Osteocyte (in vitro differentiated cells): ENCODE measurements at regions not wholly inside any gene's neighbourhood (a gene's known extent, or its start where the extent isn't known, plus 50 kb on each side); places are given as distances from the start of the nearest gene placed in this dataset.

ENCODE experiments used
- DNase-seq: peaks from one replicate; pipeline ENCODE4 v3.0.0; 2021; ENCODE audit warnings: mixed read lengths; ENCODE audit not compliant: unreplicated experiment; ENCODE audit errors: extremely low spot score
- H3K27ac Mint-ChIP-seq: one replicate; pipeline ENCODE4 v1.8.0; 2021; ENCODE audit warnings: mild to moderate bottlenecking, mixed read lengths; ENCODE audit not compliant: unreplicated experiment
- H3K27me3 Mint-ChIP-seq: one replicate; pipeline ENCODE4 v1.8.0; 2021; ENCODE audit warnings: mixed read lengths; ENCODE audit not compliant: unreplicated experiment
- H3K36me3 Mint-ChIP-seq: one replicate; pipeline ENCODE4 v1.8.0; 2021; ENCODE audit warnings: mixed read lengths; ENCODE audit not compliant: unreplicated experiment
- H3K4me1 Mint-ChIP-seq: one replicate; pipeline ENCODE4 v1.8.0; 2021; ENCODE audit warnings: mixed read lengths; ENCODE audit not compliant: unreplicated experiment
- H3K4me3 Mint-ChIP-seq: one replicate; pipeline ENCODE4 v1.8.0; 2021; ENCODE audit warnings: mild to moderate bottlenecking, moderate library complexity, mixed read lengths; ENCODE audit not compliant: unreplicated experiment
- H3K9me3 Mint-ChIP-seq: one replicate; pipeline ENCODE4 v1.8.0; 2021; ENCODE audit warnings: mixed read lengths; ENCODE audit not compliant: unreplicated experiment
- CTCF ChIP-seq: fragments of 200-600 bp; sonication (generic); IDR thresholded peaks from 2 replicates; pipeline ENCODE4 v1.5.0; 2021; ENCODE audit warnings: antibody characterized with exemption, mild to moderate bottlenecking, moderate library complexity

GRCh38 chr1:105427543-105427942 is 1628.9 kb upstream of the PRMT6 start:
- Mint-ChIP-seq H3K27ac (no peak overlapping the region), H3K4me1 (no peaks in the 10 kb centered on the region), H3K9me3 (no peaks in the 10 kb centered on the region), H3K27me3 (peaks cover 3% of the 10 kb centered on the region), H3K4me3 (no peak overlapping the region), H3K36me3 (no peaks in the 10 kb centered on the region)
- TF ChIP-seq CTCF: no peak
- no peak for DNase-seq

GRCh38 chr1:105436589-105437259 is 1619.8 kb upstream of the PRMT6 start:
- no peaks in the 10 kb centered on the region for H3K9me3 Mint-ChIP-seq
- no peak overlapping the region for H3K4me3 Mint-ChIP-seq
- no peak overlapping the region for H3K27ac Mint-ChIP-seq
- DNase-seq: no peak
- no peak for TF ChIP-seq CTCF
- H3K36me3 Mint-ChIP-seq: no peaks in the 10 kb centered on the region
- no peaks in the 10 kb centered on the region for H3K4me1 Mint-ChIP-seq
- H3K27me3 Mint-ChIP-seq: no peaks in the 10 kb centered on the region

- Mint-ChIP-seq H3K27me3 (no peaks in the 10 kb centered on the region), H3K4me1 (no peaks in the 10 kb centered on the region), H3K9me3 (no peaks in the 10 kb centered on the region), H3K27ac (no peak overlapping the region), H3K4me3 (no peak overlapping the region), H3K36me3 (no peaks in the 10 kb centered on the region)
- TF ChIP-seq CTCF: no peak
- DNase-seq: no peak
Measured at GRCh38 chr1:105437847-105438246, 1618.6 kb upstream of the PRMT6 start.

- no peak for DNase-seq
- Mint-ChIP-seq H3K36me3 (no peaks in the 10 kb centered on the region), H3K9me3 (peaks cover 10% of the 10 kb centered on the region), H3K4me3 (no peak overlapping the region), H3K27me3 (no peaks in the 10 kb centered on the region), H3K4me1 (no peaks in the 10 kb centered on the region), H3K27ac (no peak overlapping the region)
- TF ChIP-seq CTCF: no peak
Measured at GRCh38 chr1:105442901-105443300, 1613.6 kb upstream of the PRMT6 start.

- Mint-ChIP-seq H3K9me3 (no peaks in the 10 kb centered on the region), H3K36me3 (no peaks in the 10 kb centered on the region), H3K4me1 (no peaks in the 10 kb centered on the region), H3K27ac (no peak overlapping the region), H3K27me3 (no peaks in the 10 kb centered on the region), H3K4me3 (no peak overlapping the region)
- no peak for DNase-seq
- TF ChIP-seq CTCF: no peak
Measured at GRCh38 chr1:105459759-105460158, 1596.7 kb upstream of the PRMT6 start.
